ENCODE measurements at regions not wholly inside any gene's neighbourhood (a gene's known extent, or its start where the extent isn't known, plus 50 kb on each side); places are given as distances from the start of the nearest gene placed in this dataset.

GRCh38 chr15:58257776-58258325 is 119.7 kb downstream of the AQP9 start:
- Histone ChIP-seq H3K4me1 (no peaks in the 10 kb centered on the region), H3K36me3 (no peaks in the 10 kb centered on the region), H3K4me3 (no peak overlapping the region), H3K27me3 (no peaks in the 10 kb centered on the region), H3K27ac (no peak overlapping the region), H3K9me3 (peaks cover 0 to 6% (median 0%) of the 10 kb centered on the region in 4 donors)
- TF ChIP-seq POLR2A (IDR thresholded peaks at IDR 0.05), result no peak
- no peak for TF ChIP-seq CTCF (IDR thresholded peaks at IDR 0.05)
- TF ChIP-seq EP300 (IDR thresholded peaks at IDR 0.05), result no peak
- 83 to 91% methylated on average over 7 of the region's 7 CpGs for WGBS, 2 donors
- DNase-seq (ENCODE audit: low spot score in 2 of 2), result no peak

GRCh38 chr15:58258501-58259292 is 120.5 kb downstream of the AQP9 start:
- WGBS, 2 donors, result 86 to 89% methylated on average over 7 of the region's 7 CpGs
- Histone ChIP-seq H3K4me1 (no peaks in the 10 kb centered on the region), H3K27me3 (no peaks in the 10 kb centered on the region), H3K9me3 (peaks cover 0 to 6% (median 0%) of the 10 kb centered on the region in 4 donors), H3K36me3 (no peaks in the 10 kb centered on the region), H3K27ac (no peak overlapping the region), H3K4me3 (no peak overlapping the region)
- no peak for DNase-seq (ENCODE audit: low spot score in 2 of 2)
- no peak for TF ChIP-seq EP300 (IDR thresholded peaks at IDR 0.05)
- no peak for TF ChIP-seq CTCF (IDR thresholded peaks at IDR 0.05)
- TF ChIP-seq POLR2A (IDR thresholded peaks at IDR 0.05), result no peak

- Histone ChIP-seq H3K4me1 (no peaks in the 10 kb centered on the region), H3K9me3 (peaks cover 0 to 3% (median 0%) of the 10 kb centered on the region in 4 donors), H3K27ac (no peak overlapping the region), H3K36me3 (no peaks in the 10 kb centered on the region), H3K4me3 (no peak overlapping the region), H3K27me3 (no peaks in the 10 kb centered on the region)
- DNase-seq (ENCODE audit: low spot score in 2 of 2), result no peak
- TF ChIP-seq CTCF (IDR thresholded peaks at IDR 0.05) (no peak), POLR2A (IDR thresholded peaks at IDR 0.05) (no peak), EP300 (IDR thresholded peaks at IDR 0.05) (no peak)
- 61 to 79% methylated on average over 6 of the region's 6 CpGs for WGBS, 2 donors
These were observed 122.1 kb downstream of the AQP9 start for GRCh38 chr15:58260205-58260724.

GRCh38 chr15:58260725-58261267 is 122.6 kb downstream of the AQP9 start:
- TF ChIP-seq EP300 (IDR thresholded peaks at IDR 0.05), result no peak
- H3K4me1 ChIP-seq, result no peaks in the 10 kb centered on the region
- no peak for DNase-seq (ENCODE audit: low spot score in 2 of 2)
- WGBS, 2 donors, result 75 to 91% methylated on average over 1 to 2 of the region's 2 CpGs
- no peaks in the 10 kb centered on the region for H3K27me3 ChIP-seq
- no peaks in the 10 kb centered on the region for H3K36me3 ChIP-seq
- no peak overlapping the region for H3K4me3 ChIP-seq
- H3K27ac ChIP-seq, result no peak overlapping the region
- H3K9me3 ChIP-seq, result no peaks in the 10 kb centered on the region

- no peak for TF ChIP-seq POLR2A (IDR thresholded peaks at IDR 0.05)
- no peak for TF ChIP-seq CTCF (IDR thresholded peaks at IDR 0.05)
- TF ChIP-seq EP300 (IDR thresholded peaks at IDR 0.05), result no peak
- DNase-seq (ENCODE audit: low spot score in 2 of 2), result no peak
- WGBS, 2 donors, result 72 to 85% methylated on average over 5 of the region's 5 CpGs
- no peak overlapping the region for H3K27ac ChIP-seq
- no peaks in the 10 kb centered on the region for H3K9me3 ChIP-seq
- H3K4me3 ChIP-seq, result no peak overlapping the region
- no peaks in the 10 kb centered on the region for H3K36me3 ChIP-seq
- no peaks in the 10 kb centered on the region for H3K4me1 ChIP-seq
- no peaks in the 10 kb centered on the region for H3K27me3 ChIP-seq
These were observed 123.2 kb downstream of the AQP9 start for GRCh38 chr15:58261368-58261767.
